ENCODE measurements at regions not wholly inside any gene's neighbourhood (a gene's known extent, or its start where the extent isn't known, plus 50 kb on each side); places are given as distances from the start of the nearest gene placed in this dataset.

- no peak for TF ChIP-seq ZFP30 (CRISPR knock-in tag; IDR thresholded peaks at IDR 0.05)
- no peak for TF ChIP-seq TCF4 (CRISPR knock-in tag; IDR thresholded peaks at IDR 0.05; ENCODE audit: borderline replicate concordance)
- no peak for TF ChIP-seq POU6F1 (CRISPR knock-in tag; IDR thresholded peaks at IDR 0.05; ENCODE audit: borderline replicate concordance, low read depth)
- no peak for TF ChIP-seq ESRRG (CRISPR knock-in tag; IDR thresholded peaks at IDR 0.05)
- TF ChIP-seq ISL1 (CRISPR knock-in tag; IDR thresholded peaks at IDR 0.05) = no peak
- TF ChIP-seq TSHZ2 (CRISPR knock-in tag; IDR thresholded peaks at IDR 0.05) = no peak
- TF ChIP-seq ZNF8 (CRISPR knock-in tag; IDR thresholded peaks at IDR 0.05) = no peak
- TF ChIP-seq GLIS3 (CRISPR knock-in tag; IDR thresholded peaks at IDR 0.05) = no peak
- no peak for TF ChIP-seq CREB5 (CRISPR knock-in tag; IDR thresholded peaks at IDR 0.05; ENCODE audit: low read depth)
- TF ChIP-seq PATZ1 (CRISPR knock-in tag; IDR thresholded peaks at IDR 0.05; ENCODE audit: borderline replicate concordance) = no peak
- TF ChIP-seq CSRNP3 (CRISPR knock-in tag; IDR thresholded peaks at IDR 0.05) = no peak
Observed at GRCh38 chr2:89844221-89844943, 1152.9 kb downstream of the RPIA start.
